Upper lobe of right lung (tissue), 1 donor: ENCODE measurements at regions not wholly inside any gene's neighbourhood (a gene's known extent, or its start where the extent isn't known, plus 50 kb on each side); places are given as distances from the start of the nearest gene placed in this dataset. TPM values are rescaled to one million over a fixed set of nuclear protein-coding genes. Genes with fewer than 3 reads are reported as not detected.

Experiments
- microRNA-seq: library from miRNA; unstranded; fragments of <30 nt; microRNA quantifications from one replicate; pipeline ENCODE4 v1.2.0, GENCODE V29; 2020; ENCODE audit warnings: borderline microRNAs expressed
- donor health status: DM: no; HTN: yes; CAD: no; lungs with severe emphysema.

Small RNAs in the stretch of these regions (microRNA-seq; reads per million reads assigned to microRNA genes)
- not detected for gene MIR4417
